GM23248 (cell line): ENCODE measurements at regions not wholly inside any gene's neighbourhood (a gene's known extent, or its start where the extent isn't known, plus 50 kb on each side); places are given as distances from the start of the nearest gene placed in this dataset.
"Not testable (repeated sequence)": the region's sequence is repeated elsewhere in the genome, so short reads cannot be mapped to it uniquely, and the experiment has no call there.

Experiments
- EZH2 ChIP-seq: fragments of 200-600 bp; sonication (generic); IDR thresholded peaks from 2 replicates; pipeline ENCODE4 v1.6.1; 2018; ENCODE audit warnings: antibody characterized with exemption, mild to moderate bottlenecking; ENCODE audit not compliant: insufficient read depth, poor library complexity, severe bottlenecking
- EZH2phosphoT487 ChIP-seq: fragments of 200-600 bp; sonication (generic); IDR thresholded peaks from 2 replicates; pipeline ENCODE4 v1.6.1; 2018; ENCODE audit warnings: antibody characterized with exemption, moderate library complexity, mild to moderate bottlenecking, low read depth; ENCODE audit not compliant: insufficient read depth

DNA sequence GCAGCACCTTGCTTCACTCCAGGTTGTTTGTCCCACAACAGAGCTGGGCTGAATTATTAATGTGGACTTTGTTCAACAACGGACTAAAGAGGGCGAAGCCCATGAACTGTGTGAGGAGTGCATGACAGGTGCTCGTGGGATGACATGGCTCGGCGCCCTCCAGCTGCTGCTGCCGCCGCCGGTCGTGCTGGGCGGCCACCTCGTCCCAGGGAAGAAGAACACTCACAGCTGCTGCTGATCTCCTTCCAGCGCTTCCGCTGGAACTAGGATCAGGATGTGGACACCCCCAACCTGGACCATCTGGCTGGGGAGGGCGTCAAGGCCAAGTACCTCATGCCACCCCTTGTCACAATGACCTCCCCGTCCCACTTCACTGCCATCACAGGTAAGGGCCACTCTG is 91.4 kb upstream of the FAM90A26 start:
- TF ChIP-seq EZH2phosphoT487, EZH2: not testable (repeated sequence)
